NCI-H460 (cell line): ENCODE measurements at regions not wholly inside any gene's neighbourhood (a gene's known extent, or its start where the extent isn't known, plus 50 kb on each side); places are given as distances from the start of the nearest gene placed in this dataset.
A peak's percentile ranks its signal among the peaks of the same experiment; 100 is the strongest.

ENCODE experiments used
- DNase-seq: peaks from one replicate; pipeline ENCODE4 v3.0.0-alpha.2; 2016; ENCODE audit warnings: low read depth; ENCODE audit errors: extremely low read depth

- no peak for DNase-seq
Observed at GRCh38 chr4:35800669-35801068, 443.6 kb downstream of the ARAP2 start.

- no peak for DNase-seq
Observed at GRCh38 chr4:35802644-35803043, 441.7 kb downstream of the ARAP2 start.

GRCh38 chr4:35818520-35818919 lies 425.8 kb downstream of the ARAP2 start:
- no peak for DNase-seq

- DNase-seq, result no peak
Observed at GRCh38 chr4:35820003-35820402, 424.3 kb downstream of the ARAP2 start.

GRCh38 chr4:35824231-35824630 lies 420.1 kb downstream of the ARAP2 start:
- no peak for DNase-seq

GRCh38 chr4:35835893-35836292 lies 408.4 kb downstream of the ARAP2 start:
- no peak for DNase-seq

- DNase-seq, result no peak
Observed at GRCh38 chr4:35836596-35836995, 407.7 kb downstream of the ARAP2 start.

- DNase-seq, result no peak
Observed at GRCh38 chr4:35867057-35867456, 377.3 kb downstream of the ARAP2 start.

GRCh38 chr4:35872273-35872672 lies 372.0 kb downstream of the ARAP2 start:
- no peak for DNase-seq

GRCh38 chr4:35879479-35879878 lies 364.8 kb downstream of the ARAP2 start:
- DNase-seq, result no peak

GRCh38 chr4:35883108-35883507 lies 361.2 kb downstream of the ARAP2 start:
- no peak for DNase-seq

- DNase-seq, result no peak
Observed at GRCh38 chr4:35884714-35885480, 359.4 kb downstream of the ARAP2 start.

- no peak for DNase-seq
Observed at GRCh38 chr4:35897808-35898207, 346.5 kb downstream of the ARAP2 start.

- no peak for DNase-seq
Observed at GRCh38 chr4:35900286-35901243, 343.7 kb downstream of the ARAP2 start.

GRCh38 chr4:35912174-35912573 lies 332.1 kb downstream of the ARAP2 start:
- no peak for DNase-seq

- DNase-seq, result no peak
Observed at GRCh38 chr4:35918491-35918977, 325.8 kb downstream of the ARAP2 start.

- DNase-seq, result no peak
Observed at GRCh38 chr4:35925806-35926205, 318.5 kb downstream of the ARAP2 start.

- DNase-seq, result no peak
Observed at GRCh38 chr4:35926788-35927187, 317.5 kb downstream of the ARAP2 start.

GRCh38 chr4:35933901-35934300 lies 310.4 kb downstream of the ARAP2 start:
- no peak for DNase-seq

GRCh38 chr4:35934320-35934981 lies 309.9 kb downstream of the ARAP2 start:
- DNase-seq, result peak; percentile 12

- no peak for DNase-seq
Observed at GRCh38 chr4:35938936-35939335, 305.4 kb downstream of the ARAP2 start.
